ENCODE measurements at regions not wholly inside any gene's neighbourhood (a gene's known extent, or its start where the extent isn't known, plus 50 kb on each side); places are given as distances from the start of the nearest gene placed in this dataset.

GRCh38 chr5:58108511-58108910, 351.4 kb downstream of the PLK2 start:
- Histone ChIP-seq H3K27me3 (ENCODE audit: control insufficient read depth, insufficient read depth, low read length) (no peaks in the 10 kb centered on the region), H3K4me1 (ENCODE audit: control insufficient read depth, insufficient read depth, low read length) (no peaks in the 10 kb centered on the region), H3K27ac (ENCODE audit: low read length) (no peak overlapping the region), H3K4me3 (ENCODE audit: low read length) (no peak overlapping the region), H3K36me3 (ENCODE audit: control insufficient read depth, insufficient read depth, low read length) (no peaks in the 10 kb centered on the region), H3K9me3 (ENCODE audit: control insufficient read depth, insufficient read depth, low read length) (no peaks in the 10 kb centered on the region)
- ATAC-seq (no peak), DNase-seq (no peak)
- Mint-ChIP-seq H3K27ac (no peak overlapping the region), H3K27me3 (ENCODE audit: low read depth in 2 of 2) (peaks cover 0 to 3% of the 10 kb centered on the region in 2 donors), H3K4me3 (no peak overlapping the region), H3K4me1 (no peaks in the 10 kb centered on the region), H3K36me3 (no peaks in the 10 kb centered on the region), H3K9me3 (peaks cover 0 to 2% of the 10 kb centered on the region in 2 donors)
- intact Hi-C loops (cut with micrococcal nuclease), result no loop called here
- WGBS (ENCODE audit: insufficient coverage), result 78% methylated on average over 1 of the region's 1 CpG
- no peak for TF ChIP-seq CTCF (IDR thresholded peaks at IDR 0.05)

- intact Hi-C loops (cut with micrococcal nuclease), result no loop called here
- no peak for DNase-seq
- H3K27ac Mint-ChIP-seq, result no peak overlapping the region
- no peak for ATAC-seq
- TF ChIP-seq CTCF (IDR thresholded peaks at IDR 0.05), result no peak
- no peak overlapping the region for H3K27ac ChIP-seq (ENCODE audit: low read length)
- H3K4me3 Mint-ChIP-seq, result no peak overlapping the region
- peaks cover 2 to 4% of the 10 kb centered on the region in 2 donors for H3K9me3 Mint-ChIP-seq
- no peaks in the 10 kb centered on the region for H3K27me3 ChIP-seq (ENCODE audit: control insufficient read depth, insufficient read depth, low read length)
- no peaks in the 10 kb centered on the region for H3K4me1 ChIP-seq (ENCODE audit: control insufficient read depth, insufficient read depth, low read length)
- WGBS (ENCODE audit: insufficient coverage), result 93% methylated on average over 2 of the region's 2 CpGs
- no peaks in the 10 kb centered on the region for H3K9me3 ChIP-seq (ENCODE audit: control insufficient read depth, insufficient read depth, low read length)
- no peak overlapping the region for H3K4me3 ChIP-seq (ENCODE audit: low read length)
- H3K36me3 Mint-ChIP-seq, result no peaks in the 10 kb centered on the region
- H3K27me3 Mint-ChIP-seq (ENCODE audit: low read depth in 2 of 2), result peaks cover 0 to 3% of the 10 kb centered on the region in 2 donors
- no peaks in the 10 kb centered on the region for H3K4me1 Mint-ChIP-seq
- no peaks in the 10 kb centered on the region for H3K36me3 ChIP-seq (ENCODE audit: control insufficient read depth, insufficient read depth, low read length)
Observed at GRCh38 chr5:58107704-58108103, 352.2 kb downstream of the PLK2 start.

- peaks cover 0 to 3% of the 10 kb centered on the region in 2 donors for H3K27me3 Mint-ChIP-seq (ENCODE audit: low read depth in 2 of 2)
- H3K36me3 Mint-ChIP-seq, result no peaks in the 10 kb centered on the region
- Histone ChIP-seq H3K9me3 (ENCODE audit: control insufficient read depth, insufficient read depth, low read length) (no peaks in the 10 kb centered on the region), H3K36me3 (ENCODE audit: control insufficient read depth, insufficient read depth, low read length) (no peaks in the 10 kb centered on the region), H3K27ac (ENCODE audit: low read length) (no peak overlapping the region), H3K4me1 (ENCODE audit: control insufficient read depth, insufficient read depth, low read length) (no peaks in the 10 kb centered on the region), H3K4me3 (ENCODE audit: low read length) (no peak overlapping the region), H3K27me3 (ENCODE audit: control insufficient read depth, insufficient read depth, low read length) (no peaks in the 10 kb centered on the region)
- ATAC-seq (no peak), DNase-seq (no peak)
- TF ChIP-seq CTCF (IDR thresholded peaks at IDR 0.05), result no peak
- H3K4me1 Mint-ChIP-seq, result no peaks in the 10 kb centered on the region
- no peak overlapping the region for H3K27ac Mint-ChIP-seq
- H3K9me3 Mint-ChIP-seq, result peaks cover 2 to 4% of the 10 kb centered on the region in 2 donors
- 58% methylated on average over 3 of the region's 3 CpGs for WGBS (ENCODE audit: insufficient coverage)
- no peak overlapping the region for H3K4me3 Mint-ChIP-seq
- intact Hi-C loops (cut with micrococcal nuclease), result no loop called here
Observed at GRCh38 chr5:58106754-58107410, 353.0 kb downstream of the PLK2 start.

GRCh38 chr5:58105836-58106235, 354.1 kb downstream of the PLK2 start:
- Mint-ChIP-seq H3K36me3 (no peaks in the 10 kb centered on the region), H3K9me3 (peaks cover 2 to 4% of the 10 kb centered on the region in 2 donors), H3K4me1 (no peaks in the 10 kb centered on the region), H3K27ac (no peak overlapping the region), H3K4me3 (no peak overlapping the region), H3K27me3 (ENCODE audit: low read depth in 2 of 2) (peaks cover 0 to 3% of the 10 kb centered on the region in 2 donors)
- no peaks in the 10 kb centered on the region for H3K9me3 ChIP-seq (ENCODE audit: control insufficient read depth, insufficient read depth, low read length)
- no peak overlapping the region for H3K4me3 ChIP-seq (ENCODE audit: low read length)
- no peaks in the 10 kb centered on the region for H3K36me3 ChIP-seq (ENCODE audit: control insufficient read depth, insufficient read depth, low read length)
- ATAC-seq (no peak), DNase-seq (no peak)
- no peak for TF ChIP-seq CTCF (IDR thresholded peaks at IDR 0.05)
- WGBS (ENCODE audit: insufficient coverage), result 93% methylated on average over 2 of the region's 2 CpGs
- H3K4me1 ChIP-seq (ENCODE audit: control insufficient read depth, insufficient read depth, low read length), result no peaks in the 10 kb centered on the region
- intact Hi-C loops (cut with micrococcal nuclease), result no loop called here
- H3K27me3 ChIP-seq (ENCODE audit: control insufficient read depth, insufficient read depth, low read length), result no peaks in the 10 kb centered on the region
- H3K27ac ChIP-seq (ENCODE audit: low read length), result no peak overlapping the region
